Right lobe of liver (tissue), 6 donors: ENCODE measurements at regions not wholly inside any gene's neighbourhood (a gene's known extent, or its start where the extent isn't known, plus 50 kb on each side); places are given as distances from the start of the nearest gene placed in this dataset.

Source experiments
- ATAC-seq, 4 donors: fragments of 200-7000 bp; cut with Tn5 transposase; one replicate each; pipeline ENCODE4 v1.9.1; 2020; ENCODE audit warnings: mild to moderate bottlenecking in 4 of 4, moderate library complexity in 4 of 4
- DNase-seq, 3 donors: peaks; one replicate each; pipeline ENCODE4 v3.0.0-alpha.2; 2020
- H3K27ac ChIP-seq, 3 donors: fragments of 200-600 bp; one replicate each; pipeline ENCODE4 v1.8.0; 2022
- H3K27me3 ChIP-seq, 2 donors: fragments of 200-600 bp; one replicate each; pipeline ENCODE4 v1.8.0; 2022
- H3K36me3 ChIP-seq, 4 donors: fragments of 200-600 bp; sonication (generic) in 1 of 4; one replicate each; pipeline versions ENCODE4 v1.5.1 to v1.8.0; 2017 to 2022; ENCODE audit warnings: control low read depth in 1 of 4
- H3K4me1 ChIP-seq, 4 donors: fragments of 200-600 bp; sonication (generic) in 1 of 4; one replicate each; pipeline versions ENCODE4 v1.5.1 to v1.8.0; 2017 to 2022; ENCODE audit warnings: control low read depth in 1 of 4
- H3K4me3 ChIP-seq, 3 donors: fragments of 200-600 bp; one replicate each; pipeline ENCODE4 v1.8.0; 2022
- H3K9me3 ChIP-seq, 4 donors: fragments of 200-600 bp; sonication (generic) in 1 of 4; one replicate each; pipeline versions ENCODE4 v1.5.1 to v1.8.0; 2017 to 2022; ENCODE audit warnings: control low read depth in 1 of 4
- CTCF ChIP-seq, 4 donors: fragments of 200-600 bp in 3 of 4; fragments of 450-650 bp in 1 of 4; IDR thresholded peaks; one replicate each; pipeline versions ENCODE4 v1.5.1 to v1.8.0; 2016 to 2022; ENCODE audit warnings: antibody characterized with exemption in 4 of 4, mild to moderate bottlenecking in 2 of 4
- POLR2A ChIP-seq: fragments of 450-650 bp; IDR thresholded peaks from one replicate; pipeline ENCODE4 v1.6.1; 2017; ENCODE audit warnings: antibody characterized with exemption, mild to moderate bottlenecking
- WGBS: methylation state at CpG from one replicate; pipeline ENCODE4 v1.1.6; 2018; ENCODE audit warnings: low coverage, low lambda C conversion rate; ENCODE audit not compliant: insufficient coverage; ENCODE audit errors: missing lambda C conversion rate; 5-methylcytosine and 5-hydroxymethylcytosine counted together
- intact Hi-C, 2 donors: fragments of 100-400 bp; cut with DNase I; formaldehyde crosslinking; loops; one replicate each; pipeline versions ENCODE4 v1.11.2 to v1.14.1; 2022
- donor health status: DM: no; HTN: yes; CAD: no.
- donor health status: DM: no; HTN: no; CAD: no.
- donor health status: DM: no; HTN: no; CAD: no.
- donor health status: DM: no; HTN: yes; CAD: no.
- donor health status: DM: no; HTN: yes; CAD: no.

DNA sequence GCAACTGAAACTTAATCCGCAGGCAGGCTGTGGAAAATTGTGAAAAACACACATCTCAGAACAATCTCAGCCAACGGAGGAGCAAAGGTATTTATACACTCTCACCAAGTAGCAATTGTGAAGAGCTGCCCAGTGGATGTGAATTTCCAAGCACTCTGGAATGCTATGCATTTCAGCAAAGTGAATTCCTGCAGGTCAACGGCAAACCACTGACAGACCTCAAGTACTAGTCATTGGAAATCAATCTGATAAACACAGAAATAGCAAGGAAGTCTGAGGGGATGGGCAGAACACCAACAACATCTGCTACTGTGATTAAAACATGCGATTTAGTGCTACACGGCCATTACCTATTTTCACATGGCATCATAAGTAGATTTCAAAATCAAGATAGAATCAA lies 429.1 kb downstream of the HTR1B start:
- ATAC-seq (no peak), DNase-seq (no peak)
- no peaks in the 10 kb centered on the region for H3K27me3 ChIP-seq
- H3K9me3 ChIP-seq: no peaks in the 10 kb centered on the region
- H3K27ac ChIP-seq: no peak overlapping the region
- intact Hi-C loops: no loop called here
- 33% methylated on average over 4 of the region's 5 CpGs for WGBS
- H3K4me1 ChIP-seq: no peaks in the 10 kb centered on the region
- no peak overlapping the region for H3K4me3 ChIP-seq
- H3K36me3 ChIP-seq: no peaks in the 10 kb centered on the region
- TF ChIP-seq CTCF (IDR thresholded peaks at IDR 0.05): no peak
- no peak for TF ChIP-seq POLR2A

GRCh38 chr6:77030929-77031674 lies 432.2 kb downstream of the HTR1B start:
- intact Hi-C loops: no loop called here
- no peaks in the 10 kb centered on the region for H3K4me1 ChIP-seq
- WGBS: 31% methylated on average over 7 of the region's 7 CpGs
- no peaks in the 10 kb centered on the region for H3K36me3 ChIP-seq
- DNase-seq (no peak), ATAC-seq (peak; percentile 64 to 95 (median 74))
- H3K27me3 ChIP-seq: no peaks in the 10 kb centered on the region
- TF ChIP-seq POLR2A: no peak
- TF ChIP-seq CTCF (IDR thresholded peaks at IDR 0.05): no peak
- no peak overlapping the region for H3K4me3 ChIP-seq
- no peaks in the 10 kb centered on the region for H3K9me3 ChIP-seq
- peak overlapping the region in 1 of 3 donors; percentile 19 for H3K27ac ChIP-seq

- no peak for TF ChIP-seq POLR2A
- TF ChIP-seq CTCF (IDR thresholded peaks at IDR 0.05): no peak
- Histone ChIP-seq H3K36me3 (no peaks in the 10 kb centered on the region), H3K4me1 (no peaks in the 10 kb centered on the region), H3K9me3 (no peaks in the 10 kb centered on the region), H3K4me3 (no peak overlapping the region), H3K27ac (no peak overlapping the region), H3K27me3 (no peaks in the 10 kb centered on the region)
- ATAC-seq (no peak), DNase-seq (no peak)
- WGBS: 76% methylated on average over 2 of the region's 2 CpGs
- intact Hi-C loops: no loop called here
These were observed 436.9 kb downstream of the HTR1B start for GRCh38 chr6:77026341-77026740.

DNA sequence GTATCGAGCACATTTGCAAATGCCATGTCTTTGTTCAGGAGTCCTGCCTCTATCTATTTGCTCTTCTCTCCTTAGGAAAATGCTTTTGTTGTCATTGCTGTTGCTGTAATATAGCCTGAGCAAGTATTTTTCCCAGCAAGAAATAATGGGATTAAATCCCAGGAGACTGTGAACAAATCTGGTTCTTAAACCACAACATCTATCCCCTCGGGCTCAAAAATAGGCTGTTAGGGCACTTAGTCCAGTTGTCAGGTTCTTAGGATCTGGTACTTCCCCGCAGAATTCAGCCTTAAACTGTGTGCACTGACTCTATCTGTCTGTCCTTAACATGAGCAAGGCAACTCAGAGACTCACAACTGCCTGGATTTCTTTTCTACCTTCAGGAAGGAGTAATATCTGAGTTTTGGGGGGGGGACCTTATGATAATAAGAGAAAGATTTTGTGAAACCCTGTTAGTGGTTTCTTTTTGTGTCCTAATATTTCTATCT lies 437.5 kb downstream of the HTR1B start:
- 68% methylated on average over 3 of the region's 3 CpGs for WGBS
- Histone ChIP-seq H3K4me3 (no peak overlapping the region), H3K4me1 (no peaks in the 10 kb centered on the region), H3K27ac (no peak overlapping the region), H3K36me3 (no peaks in the 10 kb centered on the region), H3K9me3 (no peaks in the 10 kb centered on the region), H3K27me3 (no peaks in the 10 kb centered on the region)
- TF ChIP-seq POLR2A: no peak
- no peak for TF ChIP-seq CTCF (IDR thresholded peaks at IDR 0.05)
- intact Hi-C loops: no loop called here
- no peak for ATAC-seq
- no peak for DNase-seq
